ENCODE measurements at regions not wholly inside any gene's neighbourhood (a gene's known extent, or its start where the extent isn't known, plus 50 kb on each side); places are given as distances from the start of the nearest gene placed in this dataset.

DNA sequence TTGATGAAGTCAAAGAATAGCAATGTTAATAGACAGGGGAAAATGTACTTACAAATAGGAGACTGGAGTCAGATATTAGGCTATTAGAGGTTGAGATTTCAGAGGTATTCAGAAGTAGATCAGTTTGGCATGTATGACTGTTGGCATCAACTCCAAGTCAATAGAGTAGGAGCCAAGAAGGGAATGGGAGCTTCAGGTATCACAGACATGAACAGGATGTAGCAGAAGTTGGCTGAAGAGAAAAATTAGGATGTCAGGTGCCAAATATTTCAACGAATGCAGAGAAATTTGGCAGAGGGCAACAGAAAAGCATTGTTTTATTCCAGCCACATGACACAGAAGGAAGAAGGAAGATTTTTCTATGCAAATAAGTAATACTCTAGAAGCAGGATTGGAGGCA is 69.7 kb downstream of the GLYATL1 start:
- TF ChIP-seq POLR2A (IDR thresholded peaks at IDR 0.05) = no peak
- TF ChIP-seq, protein P1, sequence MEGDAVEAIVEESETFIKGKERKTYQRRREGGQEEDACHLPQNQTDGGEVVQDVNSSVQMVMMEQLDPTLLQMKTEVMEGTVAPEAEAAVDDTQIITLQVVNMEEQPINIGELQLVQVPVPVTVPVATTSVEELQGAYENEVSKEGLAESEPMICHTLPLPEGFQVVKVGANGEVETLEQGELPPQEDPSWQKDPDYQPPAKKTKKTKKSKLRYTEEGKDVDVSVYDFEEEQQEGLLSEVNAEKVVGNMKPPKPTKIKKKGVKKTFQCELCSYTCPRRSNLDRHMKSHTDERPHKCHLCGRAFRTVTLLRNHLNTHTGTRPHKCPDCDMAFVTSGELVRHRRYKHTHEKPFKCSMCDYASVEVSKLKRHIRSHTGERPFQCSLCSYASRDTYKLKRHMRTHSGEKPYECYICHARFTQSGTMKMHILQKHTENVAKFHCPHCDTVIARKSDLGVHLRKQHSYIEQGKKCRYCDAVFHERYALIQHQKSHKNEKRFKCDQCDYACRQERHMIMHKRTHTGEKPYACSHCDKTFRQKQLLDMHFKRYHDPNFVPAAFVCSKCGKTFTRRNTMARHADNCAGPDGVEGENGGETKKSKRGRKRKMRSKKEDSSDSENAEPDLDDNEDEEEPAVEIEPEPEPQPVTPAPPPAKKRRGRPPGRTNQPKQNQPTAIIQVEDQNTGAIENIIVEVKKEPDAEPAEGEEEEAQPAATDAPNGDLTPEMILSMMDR (IDR thresholded peaks at IDR 0.05) = no peak
